Uterus (tissue), 2 donors: ENCODE measurements at regions not wholly inside any gene's neighbourhood (a gene's known extent, or its start where the extent isn't known, plus 50 kb on each side); places are given as distances from the start of the nearest gene placed in this dataset.

Experiments
- POLR2A ChIP-seq, 2 donors: fragments of 450-650 bp; IDR thresholded peaks; one replicate each; pipeline ENCODE4 v1.6.1; 2016; ENCODE audit warnings: antibody characterized with exemption in 2 of 2, mild to moderate bottlenecking in 1 of 2, moderate library complexity in 1 of 2
- TF ChIP-seq, protein P1 (sequence below), 4 experiments: fragments of 200-600 bp in 2 of 4; fragments of 450-650 bp in 2 of 4; sonication (generic) in 2 of 4; IDR thresholded peaks; one replicate each; pipeline ENCODE4 v1.5.1; 2016 to 2019; ENCODE audit warnings: antibody characterized with exemption in 4 of 4, mild to moderate bottlenecking in 2 of 4, moderate library complexity in 1 of 4

DNA sequence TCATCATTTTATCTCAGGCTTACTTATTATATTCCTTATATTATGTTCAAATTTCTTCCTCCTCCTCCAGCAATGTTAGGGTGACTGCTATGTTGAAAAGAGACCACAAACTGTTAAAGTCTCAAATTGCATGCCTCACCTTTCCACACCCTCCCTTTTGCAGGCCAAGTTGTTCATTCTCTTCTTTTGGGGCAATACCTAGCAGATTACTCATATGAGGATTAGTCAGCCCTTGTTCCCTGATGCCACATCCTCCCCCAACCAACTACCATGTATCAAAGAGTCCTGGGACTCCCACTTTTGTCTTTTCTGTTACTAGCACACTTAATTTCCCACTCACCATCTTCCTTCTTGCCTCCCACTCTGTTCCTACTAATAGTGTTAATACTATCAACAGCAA is 434.7 kb downstream of the BCKDHB start:
- TF ChIP-seq, protein P1, sequence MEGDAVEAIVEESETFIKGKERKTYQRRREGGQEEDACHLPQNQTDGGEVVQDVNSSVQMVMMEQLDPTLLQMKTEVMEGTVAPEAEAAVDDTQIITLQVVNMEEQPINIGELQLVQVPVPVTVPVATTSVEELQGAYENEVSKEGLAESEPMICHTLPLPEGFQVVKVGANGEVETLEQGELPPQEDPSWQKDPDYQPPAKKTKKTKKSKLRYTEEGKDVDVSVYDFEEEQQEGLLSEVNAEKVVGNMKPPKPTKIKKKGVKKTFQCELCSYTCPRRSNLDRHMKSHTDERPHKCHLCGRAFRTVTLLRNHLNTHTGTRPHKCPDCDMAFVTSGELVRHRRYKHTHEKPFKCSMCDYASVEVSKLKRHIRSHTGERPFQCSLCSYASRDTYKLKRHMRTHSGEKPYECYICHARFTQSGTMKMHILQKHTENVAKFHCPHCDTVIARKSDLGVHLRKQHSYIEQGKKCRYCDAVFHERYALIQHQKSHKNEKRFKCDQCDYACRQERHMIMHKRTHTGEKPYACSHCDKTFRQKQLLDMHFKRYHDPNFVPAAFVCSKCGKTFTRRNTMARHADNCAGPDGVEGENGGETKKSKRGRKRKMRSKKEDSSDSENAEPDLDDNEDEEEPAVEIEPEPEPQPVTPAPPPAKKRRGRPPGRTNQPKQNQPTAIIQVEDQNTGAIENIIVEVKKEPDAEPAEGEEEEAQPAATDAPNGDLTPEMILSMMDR (IDR thresholded peaks at IDR 0.05), result no peak
- no peak for TF ChIP-seq POLR2A (IDR thresholded peaks at IDR 0.05)
